GM08714 (cell line): ENCODE measurements at regions not wholly inside any gene's neighbourhood (a gene's known extent, or its start where the extent isn't known, plus 50 kb on each side); places are given as distances from the start of the nearest gene placed in this dataset.

Experiments used
- H3K4me3 ChIP-seq: fragments of 200-500 bp; sonication (Bioruptor generic); 2 replicates; pipeline ENCODE4 v1.5.1; 2014; ENCODE audit warnings: mild to moderate bottlenecking, low read length, inconsistent platforms
- ZNF274 ChIP-seq: IDR thresholded peaks from 2 replicates; pipeline ENCODE4 v1.6.1; 2012; ENCODE audit warnings: mild to moderate bottlenecking, low read depth, low read length

- no peak for TF ChIP-seq ZNF274
- no peak overlapping the region for H3K4me3 ChIP-seq
These were observed 177.1 kb upstream of the MAP3K7 start for GRCh38 chr6:90764001-90764400.

- H3K4me3 ChIP-seq: no peak overlapping the region
- no peak for TF ChIP-seq ZNF274
These were observed 172.8 kb upstream of the MAP3K7 start for GRCh38 chr6:90759664-90760063.

GRCh38 chr6:90758741-90759140, 171.9 kb upstream of the MAP3K7 start:
- no peak overlapping the region for H3K4me3 ChIP-seq
- no peak for TF ChIP-seq ZNF274

GRCh38 chr6:90753820-90754643, 167.2 kb upstream of the MAP3K7 start:
- TF ChIP-seq ZNF274: no peak
- H3K4me3 ChIP-seq: no peak overlapping the region

DNA sequence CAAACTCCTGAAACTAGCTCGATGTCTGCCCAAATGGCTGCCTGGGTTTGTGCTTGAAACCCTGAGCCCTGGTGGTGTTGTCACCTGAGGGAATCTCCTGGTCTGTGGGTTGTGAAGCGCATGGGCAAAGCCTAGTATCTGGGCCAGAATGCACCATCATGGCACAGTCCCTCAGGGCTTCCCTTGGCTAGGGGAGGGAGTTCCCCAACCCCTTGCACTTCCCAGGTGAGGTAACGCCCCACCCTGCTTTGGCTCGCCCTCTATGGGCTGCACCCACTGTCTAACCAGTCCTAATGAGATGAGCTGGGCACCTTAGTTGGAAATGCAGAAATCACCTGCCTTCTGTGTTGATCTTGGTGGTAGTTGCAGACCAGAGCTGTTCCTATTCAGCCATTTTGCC, 152.9 kb upstream of the MAP3K7 start:
- TF ChIP-seq ZNF274: no peak
- H3K4me3 ChIP-seq: no peak overlapping the region

- TF ChIP-seq ZNF274: no peak
- H3K4me3 ChIP-seq: no peak overlapping the region
These were observed 152.5 kb upstream of the MAP3K7 start for GRCh38 chr6:90739339-90739738.

DNA sequence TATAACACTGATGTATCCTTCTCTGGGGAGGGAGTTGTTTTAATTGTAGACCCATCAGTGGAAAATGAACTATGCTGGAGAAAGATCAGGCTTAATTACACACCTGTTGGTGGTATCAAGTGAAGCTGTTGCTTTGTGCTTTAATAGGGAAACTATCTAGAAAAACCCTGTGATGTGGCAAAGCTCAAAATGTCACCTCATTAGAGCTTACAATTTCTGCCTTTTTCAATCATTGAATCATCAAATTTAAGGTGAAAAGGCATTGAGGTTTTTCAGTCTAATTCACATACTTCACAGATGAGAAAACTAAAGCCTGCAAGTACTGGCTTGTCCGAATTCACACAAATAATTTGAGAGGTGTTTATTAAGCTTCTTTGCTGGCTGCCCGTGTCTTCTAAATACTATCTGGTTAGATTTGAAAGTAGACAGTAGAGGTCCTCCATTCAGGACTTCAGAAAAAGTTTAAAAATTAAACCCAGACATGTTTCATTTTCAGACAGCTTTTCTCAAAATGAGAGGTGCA, 143.3 kb upstream of the MAP3K7 start:
- H3K4me3 ChIP-seq: no peak overlapping the region
- TF ChIP-seq ZNF274: no peak

- no peak for TF ChIP-seq ZNF274
- H3K4me3 ChIP-seq: no peak overlapping the region
These were observed 142.2 kb upstream of the MAP3K7 start for GRCh38 chr6:90729057-90729456.

GRCh38 chr6:90722648-90723047, 135.8 kb upstream of the MAP3K7 start:
- TF ChIP-seq ZNF274: no peak

GRCh38 chr6:90720404-90720803, 133.5 kb upstream of the MAP3K7 start:
- no peak overlapping the region for H3K4me3 ChIP-seq
- no peak for TF ChIP-seq ZNF274

More at GRCh38 chr6:90722648-90723047, 135.8 kb upstream of the MAP3K7 start:
- no peak overlapping the region for H3K4me3 ChIP-seq

DNA sequence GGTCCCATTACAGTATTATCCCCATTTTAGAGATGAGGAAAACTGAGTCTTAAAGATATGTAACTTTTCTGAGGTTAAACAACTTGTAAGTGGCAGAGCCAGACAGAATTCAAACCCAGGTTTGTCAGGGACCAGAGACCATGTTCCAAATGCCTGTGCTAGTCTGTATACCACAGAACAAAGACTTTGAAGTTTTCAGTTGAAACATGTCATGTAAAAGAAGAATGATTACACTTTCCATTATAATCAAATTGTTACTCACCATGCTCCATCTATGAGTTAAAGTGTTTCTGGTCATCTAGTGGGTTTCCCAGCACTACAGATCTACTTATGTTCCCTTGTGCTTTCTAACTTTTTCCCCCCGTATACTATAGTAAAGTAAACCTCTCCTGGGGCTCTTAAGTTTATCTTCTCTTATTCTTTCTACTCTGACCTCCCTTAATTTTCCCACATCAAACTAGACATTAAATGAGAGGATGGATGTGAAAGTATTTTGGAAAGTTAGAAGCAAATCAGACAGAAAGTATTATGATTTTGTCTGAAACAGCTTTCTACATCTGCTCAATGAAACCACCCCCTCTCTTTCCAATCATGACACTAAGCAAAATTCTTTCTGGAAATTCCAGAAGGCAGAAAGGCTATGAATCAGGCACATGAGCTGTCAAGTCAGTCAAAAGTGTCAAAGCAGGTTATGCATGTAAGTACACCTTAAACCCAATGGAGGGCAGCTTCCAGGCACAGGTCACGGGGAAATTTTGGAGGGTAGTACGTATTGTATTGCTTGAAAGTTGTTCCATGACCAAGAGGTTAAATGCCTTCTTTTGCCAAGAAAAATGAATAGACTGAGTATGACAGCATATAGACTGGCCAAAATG, 132.7 kb upstream of the MAP3K7 start:
- no peak overlapping the region for H3K4me3 ChIP-seq
- no peak for TF ChIP-seq ZNF274

DNA sequence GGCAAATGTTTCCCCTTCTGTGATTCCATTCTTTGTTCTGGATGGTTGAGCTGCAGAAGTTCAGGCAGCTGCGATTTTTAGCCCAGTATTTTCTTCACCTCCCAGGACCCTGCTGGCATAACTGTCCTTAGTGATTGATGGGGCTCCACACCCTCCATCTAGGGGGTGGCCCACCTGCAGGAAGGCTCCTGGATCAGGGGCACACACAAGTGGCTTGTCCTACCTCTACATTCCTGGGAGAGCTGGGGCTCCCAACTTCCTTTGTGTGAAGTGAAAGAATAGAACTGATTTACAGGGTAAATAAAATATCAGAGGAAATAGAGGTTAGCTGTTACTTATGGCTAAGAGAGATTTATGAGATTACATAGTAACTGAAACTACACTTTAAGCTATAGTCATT, 129.5 kb upstream of the MAP3K7 start:
- no peak overlapping the region for H3K4me3 ChIP-seq
- no peak for TF ChIP-seq ZNF274

DNA sequence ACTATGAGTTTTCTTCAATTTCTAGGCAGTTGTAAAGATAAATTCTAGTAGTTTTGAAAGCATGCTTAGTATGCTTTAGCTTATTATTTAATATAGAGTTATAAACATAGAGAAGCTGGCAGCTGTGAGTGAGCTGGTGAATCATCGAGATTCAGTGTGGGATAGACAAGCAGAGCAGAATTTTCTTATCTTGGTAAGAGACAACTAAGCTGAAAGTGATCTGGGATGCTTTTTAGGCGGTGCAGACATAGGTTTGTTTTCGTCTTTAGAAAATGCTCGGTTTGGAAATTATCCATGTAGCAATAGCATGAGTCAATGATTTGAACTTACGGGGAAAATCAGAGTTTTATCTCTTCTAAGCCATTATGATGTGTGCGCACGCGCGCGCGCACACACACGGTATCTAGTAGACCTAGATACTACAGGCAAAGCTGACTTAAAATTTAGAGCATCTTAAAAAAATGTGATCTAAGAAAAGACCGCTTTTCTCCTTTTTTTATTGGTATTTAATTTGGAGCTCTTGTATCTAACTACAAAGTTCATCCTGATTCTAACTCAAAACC, 128.3 kb upstream of the MAP3K7 start:
- TF ChIP-seq ZNF274: no peak

GRCh38 chr6:90714319-90714718, 127.4 kb upstream of the MAP3K7 start:
- H3K4me3 ChIP-seq: no peak overlapping the region
- TF ChIP-seq ZNF274: no peak

More for the DNA sequence above, 128.3 kb upstream of the MAP3K7 start:
- H3K4me3 ChIP-seq: no peak overlapping the region

- no peak overlapping the region for H3K4me3 ChIP-seq
- TF ChIP-seq ZNF274: no peak
These were observed 125.2 kb upstream of the MAP3K7 start for GRCh38 chr6:90712114-90712513.
